DND-41 (cell line): ENCODE measurements at regions not wholly inside any gene's neighbourhood (a gene's known extent, or its start where the extent isn't known, plus 50 kb on each side); places are given as distances from the start of the nearest gene placed in this dataset.

ENCODE experiments used
- ATAC-seq: fragments of 200-7000 bp; cut with Tn5 transposase; 3 replicates; pipeline ENCODE4 v1.9.1; 2021; ENCODE audit warnings: low read depth; ENCODE audit not compliant: insufficient read depth
- DNase-seq: peaks from one replicate; pipeline ENCODE4 v3.0.0-alpha.2; 2020
- H2AFZ ChIP-seq: 2 replicates; pipeline ENCODE4 v1.6.0; 2012; ENCODE audit warnings: low read depth, low read length
- H3K27ac ChIP-seq: 2 replicates; pipeline ENCODE4 v1.5.1; 2012; ENCODE audit warnings: low read length, inconsistent platforms
- H3K27me3 ChIP-seq: fragments of 200-600 bp; sonication (generic); 2 replicates; pipeline ENCODE4 v1.6.0; 2012; ENCODE audit warnings: low read length, mild to moderate bottlenecking, inconsistent platforms; ENCODE audit not compliant: insufficient read depth, poor library complexity
- H3K36me3 ChIP-seq: 2 replicates; pipeline ENCODE4 v1.5.1; 2012; ENCODE audit warnings: low read length, inconsistent platforms; ENCODE audit not compliant: insufficient read depth
- H3K4me1 ChIP-seq: 2 replicates; pipeline ENCODE4 v1.5.1; 2012; ENCODE audit warnings: mild to moderate bottlenecking, low read length; ENCODE audit not compliant: insufficient read depth
- H3K4me2 ChIP-seq: 2 replicates; pipeline ENCODE4 v1.6.0; 2012; ENCODE audit warnings: mild to moderate bottlenecking, moderate library complexity, low read length, inconsistent platforms; ENCODE audit not compliant: insufficient read depth
- H3K4me3 ChIP-seq, 2 experiments: fragments of 200-600 bp in 1 of 2; shearing (Covaris generic) in 1 of 2; 2 replicates each; pipeline ENCODE4 v1.5.1; 2012 to 2016; ENCODE audit warnings: inconsistent platforms in 2 of 2, low read length in 2 of 2, mild to moderate bottlenecking in 2 of 2, low read depth in 1 of 2, moderate library complexity in 1 of 2
- H3K79me2 ChIP-seq: 2 replicates; pipeline ENCODE4 v1.6.0; 2012; ENCODE audit warnings: low read length, inconsistent platforms; ENCODE audit not compliant: insufficient read depth
- H3K9ac ChIP-seq: 2 replicates; pipeline ENCODE4 v1.6.0; 2012; ENCODE audit warnings: low read depth, mild to moderate bottlenecking, inconsistent platforms, low read length, moderate library complexity
- H3K9me3 ChIP-seq: 2 replicates; pipeline ENCODE4 v1.5.1; 2012; ENCODE audit warnings: low read length, moderate library complexity, mild to moderate bottlenecking, inconsistent platforms; ENCODE audit not compliant: insufficient read depth, severe bottlenecking
- H4K20me1 ChIP-seq: 2 replicates; pipeline ENCODE4 v1.6.0; 2012; ENCODE audit warnings: low read length; ENCODE audit not compliant: insufficient read depth
- EZH2 ChIP-seq: IDR thresholded peaks from 3 replicates; pipeline ENCODE4 v1.6.1; 2012; ENCODE audit warnings: borderline replicate concordance, low read depth, mild to moderate bottlenecking, moderate library complexity, low read length, inconsistent platforms; ENCODE audit not compliant: severe bottlenecking
- TF ChIP-seq, protein P1 (sequence below): IDR thresholded peaks from 2 replicates; pipeline ENCODE4 v1.5.1; 2012; ENCODE audit warnings: borderline replicate concordance, low read length, moderate library complexity, mild to moderate bottlenecking; ENCODE audit not compliant: poor library complexity, severe bottlenecking; ENCODE audit errors: extremely low read depth

DNA sequence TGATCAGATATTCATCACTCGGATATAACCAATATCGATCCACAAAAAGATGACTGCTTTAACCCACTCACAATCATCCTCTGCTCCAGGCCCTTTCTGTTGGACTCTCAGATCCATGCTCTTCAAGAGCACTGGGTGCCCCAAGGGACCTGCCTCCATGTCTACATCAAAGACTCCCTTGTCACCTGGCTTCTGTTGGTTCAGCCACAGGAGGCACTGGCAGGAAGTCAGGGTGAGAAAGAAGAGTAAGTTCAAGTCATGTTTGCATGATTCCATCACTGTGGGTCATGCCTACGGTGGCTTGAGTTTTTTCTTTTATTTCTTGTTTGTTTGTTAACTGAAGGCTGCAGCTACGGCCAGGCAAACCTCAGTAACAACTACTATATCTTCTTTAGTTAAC lies 243.3 kb downstream of the ADGRG6 start:
- no peaks in the 10 kb centered on the region for H3K79me2 ChIP-seq
- H3K27ac ChIP-seq, result peak overlapping the region; percentile 17
- no peak overlapping the region for H3K4me3 ChIP-seq
- H2AFZ ChIP-seq, result no peak overlapping the region
- peaks cover 44% of the 10 kb centered on the region for H3K4me1 ChIP-seq
- ATAC-seq (peak; percentile 99), DNase-seq (peak; percentile 88)
- H3K4me2 ChIP-seq, result 0 out of 2 replicates have a peak overlapping the region, but pooled peaks have one; percentile 6
- H3K36me3 ChIP-seq, result no peaks in the 10 kb centered on the region
- no peak overlapping the region for H3K9ac ChIP-seq
- no peaks in the 10 kb centered on the region for H3K27me3 ChIP-seq
- no peaks in the 10 kb centered on the region for H4K20me1 ChIP-seq
- H3K9me3 ChIP-seq, result no peaks in the 10 kb centered on the region
- TF ChIP-seq, protein P1, sequence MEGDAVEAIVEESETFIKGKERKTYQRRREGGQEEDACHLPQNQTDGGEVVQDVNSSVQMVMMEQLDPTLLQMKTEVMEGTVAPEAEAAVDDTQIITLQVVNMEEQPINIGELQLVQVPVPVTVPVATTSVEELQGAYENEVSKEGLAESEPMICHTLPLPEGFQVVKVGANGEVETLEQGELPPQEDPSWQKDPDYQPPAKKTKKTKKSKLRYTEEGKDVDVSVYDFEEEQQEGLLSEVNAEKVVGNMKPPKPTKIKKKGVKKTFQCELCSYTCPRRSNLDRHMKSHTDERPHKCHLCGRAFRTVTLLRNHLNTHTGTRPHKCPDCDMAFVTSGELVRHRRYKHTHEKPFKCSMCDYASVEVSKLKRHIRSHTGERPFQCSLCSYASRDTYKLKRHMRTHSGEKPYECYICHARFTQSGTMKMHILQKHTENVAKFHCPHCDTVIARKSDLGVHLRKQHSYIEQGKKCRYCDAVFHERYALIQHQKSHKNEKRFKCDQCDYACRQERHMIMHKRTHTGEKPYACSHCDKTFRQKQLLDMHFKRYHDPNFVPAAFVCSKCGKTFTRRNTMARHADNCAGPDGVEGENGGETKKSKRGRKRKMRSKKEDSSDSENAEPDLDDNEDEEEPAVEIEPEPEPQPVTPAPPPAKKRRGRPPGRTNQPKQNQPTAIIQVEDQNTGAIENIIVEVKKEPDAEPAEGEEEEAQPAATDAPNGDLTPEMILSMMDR, result no peak
- TF ChIP-seq EZH2, result no peak

DNA sequence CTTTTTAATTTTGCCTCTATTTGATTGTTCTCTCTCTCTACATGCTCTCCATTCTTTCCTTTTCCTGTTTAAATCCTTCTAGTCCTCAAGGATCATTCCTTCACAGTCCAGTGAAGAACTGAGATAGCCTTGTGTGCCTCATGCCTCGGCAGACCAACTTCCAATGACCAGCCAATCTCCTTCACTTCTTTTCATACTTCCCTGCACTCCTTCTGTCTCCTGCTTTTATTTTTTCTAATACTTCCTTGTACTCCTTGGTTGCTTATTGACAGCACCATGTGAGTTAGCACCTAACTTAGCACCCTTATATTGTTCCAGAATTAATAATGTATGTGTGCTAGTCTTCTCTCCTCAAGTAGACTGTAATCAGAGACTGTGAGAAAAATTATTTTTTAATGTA lies 246.8 kb downstream of the ADGRG6 start:
- H2AFZ ChIP-seq, result no peak overlapping the region
- peaks cover 63% of the 10 kb centered on the region for H3K4me1 ChIP-seq
- peaks cover 3% of the 10 kb centered on the region for H3K27me3 ChIP-seq
- no peak for ATAC-seq
- DNase-seq, result no peak
- H3K4me2 ChIP-seq, result no peak overlapping the region
- H3K36me3 ChIP-seq, result no peaks in the 10 kb centered on the region
- no peaks in the 10 kb centered on the region for H3K9me3 ChIP-seq
- no peak overlapping the region for H3K9ac ChIP-seq
- no peaks in the 10 kb centered on the region for H4K20me1 ChIP-seq
- no peak overlapping the region for H3K4me3 ChIP-seq
- H3K79me2 ChIP-seq, result no peaks in the 10 kb centered on the region
- H3K27ac ChIP-seq, result no peak overlapping the region
- TF ChIP-seq, protein P1, result no peak
- TF ChIP-seq EZH2, result no peak

DNA sequence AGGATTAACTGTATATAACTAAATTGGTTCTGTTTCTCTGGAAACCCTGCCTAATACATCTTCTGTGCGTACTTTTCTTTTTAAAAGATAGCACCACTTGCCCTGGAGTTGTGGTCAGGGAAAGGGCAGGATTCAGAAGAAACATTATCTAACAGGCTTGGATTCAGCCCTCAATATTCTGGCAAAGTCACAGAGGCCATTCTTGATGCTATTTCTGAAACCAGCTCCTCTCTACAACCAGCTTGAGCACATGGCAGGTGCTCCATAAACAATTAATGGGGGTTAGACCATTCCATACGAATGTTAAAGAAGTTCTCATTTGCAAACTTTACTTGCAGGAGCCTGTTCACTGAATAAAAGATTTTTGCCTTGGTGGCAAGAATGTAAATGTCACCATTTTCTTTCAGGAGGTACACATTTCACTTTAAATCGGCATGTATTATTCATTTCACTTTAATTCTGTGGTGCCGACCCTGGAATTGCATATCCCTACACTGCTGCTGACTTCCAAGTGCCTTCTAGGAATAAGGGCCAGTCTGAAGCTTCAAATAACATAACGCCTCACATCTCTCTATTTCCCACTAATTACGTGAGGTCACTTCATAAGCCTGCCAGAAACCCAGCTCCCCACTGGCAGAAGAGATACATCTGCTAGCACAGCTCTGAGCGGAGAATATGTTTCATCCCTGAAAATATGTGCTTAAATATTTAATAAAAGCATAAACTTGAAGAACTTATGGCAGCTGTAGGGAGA lies 248.7 kb downstream of the ADGRG6 start:
- H3K9ac ChIP-seq, result no peak overlapping the region
- no peaks in the 10 kb centered on the region for H3K79me2 ChIP-seq
- DNase-seq, result no peak
- no peaks in the 10 kb centered on the region for H3K9me3 ChIP-seq
- no peak for TF ChIP-seq EZH2
- TF ChIP-seq, protein P1, result no peak
- H3K4me3 ChIP-seq, result no peak overlapping the region
- no peak for ATAC-seq
- H3K27me3 ChIP-seq, result peaks cover 3% of the 10 kb centered on the region
- H3K27ac ChIP-seq, result peak overlapping the region; percentile 2; the same call in 1 of the 2 replicates
- no peaks in the 10 kb centered on the region for H4K20me1 ChIP-seq
- peak overlapping the region; percentile 40 for H3K4me2 ChIP-seq
- no peak overlapping the region for H2AFZ ChIP-seq
- peaks cover 45% of the 10 kb centered on the region for H3K4me1 ChIP-seq
- no peaks in the 10 kb centered on the region for H3K36me3 ChIP-seq
